Loucy (cell line): ENCODE measurements at regions not wholly inside any gene's neighbourhood (a gene's known extent, or its start where the extent isn't known, plus 50 kb on each side); places are given as distances from the start of the nearest gene placed in this dataset.

Source experiments
- EZH2phosphoT487 ChIP-seq: fragments of 200-600 bp; IDR thresholded peaks from 2 replicates; pipeline ENCODE4 v1.6.1; 2018; ENCODE audit warnings: antibody characterized with exemption, mild to moderate bottlenecking, moderate library complexity, borderline replicate concordance
- TF ChIP-seq, protein P1 (sequence below): fragments of 200-600 bp; sonication (generic); conservative IDR thresholded peaks from 2 replicates; pipeline ENCODE4 v1.5.1; 2014; ENCODE audit warnings: mild to moderate bottlenecking, antibody characterized with exemption, low read length

DNA sequence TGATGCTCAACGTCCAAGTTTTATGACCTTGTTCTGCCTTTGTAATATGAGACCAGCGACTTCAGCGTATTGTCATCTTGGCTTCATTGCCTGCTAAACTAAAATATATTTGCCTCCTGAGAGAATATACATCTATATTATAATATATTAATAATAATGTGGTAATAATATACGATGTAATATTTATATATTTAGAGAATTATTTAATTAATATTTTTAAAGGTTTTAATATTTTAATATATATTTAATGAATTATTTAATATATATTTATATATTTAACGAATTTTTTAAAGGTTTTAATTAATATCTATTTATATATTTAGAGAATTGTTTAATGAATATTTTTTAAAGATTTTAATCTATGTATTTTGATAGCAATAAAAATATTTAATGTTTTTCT, 700.7 kb downstream of the TAF11L14 start:
- TF ChIP-seq, protein P1, sequence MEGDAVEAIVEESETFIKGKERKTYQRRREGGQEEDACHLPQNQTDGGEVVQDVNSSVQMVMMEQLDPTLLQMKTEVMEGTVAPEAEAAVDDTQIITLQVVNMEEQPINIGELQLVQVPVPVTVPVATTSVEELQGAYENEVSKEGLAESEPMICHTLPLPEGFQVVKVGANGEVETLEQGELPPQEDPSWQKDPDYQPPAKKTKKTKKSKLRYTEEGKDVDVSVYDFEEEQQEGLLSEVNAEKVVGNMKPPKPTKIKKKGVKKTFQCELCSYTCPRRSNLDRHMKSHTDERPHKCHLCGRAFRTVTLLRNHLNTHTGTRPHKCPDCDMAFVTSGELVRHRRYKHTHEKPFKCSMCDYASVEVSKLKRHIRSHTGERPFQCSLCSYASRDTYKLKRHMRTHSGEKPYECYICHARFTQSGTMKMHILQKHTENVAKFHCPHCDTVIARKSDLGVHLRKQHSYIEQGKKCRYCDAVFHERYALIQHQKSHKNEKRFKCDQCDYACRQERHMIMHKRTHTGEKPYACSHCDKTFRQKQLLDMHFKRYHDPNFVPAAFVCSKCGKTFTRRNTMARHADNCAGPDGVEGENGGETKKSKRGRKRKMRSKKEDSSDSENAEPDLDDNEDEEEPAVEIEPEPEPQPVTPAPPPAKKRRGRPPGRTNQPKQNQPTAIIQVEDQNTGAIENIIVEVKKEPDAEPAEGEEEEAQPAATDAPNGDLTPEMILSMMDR, result no peak
- no peak for TF ChIP-seq EZH2phosphoT487
